ENCODE measurements at regions not wholly inside any gene's neighbourhood (a gene's known extent, or its start where the extent isn't known, plus 50 kb on each side); places are given as distances from the start of the nearest gene placed in this dataset.

DNA sequence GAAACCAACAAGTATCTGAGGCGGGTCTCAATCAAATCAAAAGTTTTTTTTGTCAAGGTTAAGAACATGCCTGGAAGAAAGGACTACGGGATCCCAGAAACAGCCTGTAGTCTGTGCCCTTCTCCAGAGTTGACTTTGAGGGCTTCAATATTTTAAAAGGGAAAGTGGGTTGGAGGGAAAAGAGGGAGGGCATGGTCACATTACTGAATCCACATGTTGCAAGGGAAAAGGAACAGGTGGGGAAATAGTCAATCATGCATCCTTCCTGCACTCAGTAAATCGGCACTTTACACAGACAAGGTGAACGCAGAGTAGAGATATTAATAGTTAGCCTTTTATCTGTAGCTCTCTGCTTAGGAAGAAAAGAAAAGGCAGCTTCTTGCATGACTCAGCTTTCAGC lies 808.5 kb downstream of the UQCRFS1 start:
- no peak for DNase-seq (ENCODE audit: extremely low read depth, low read depth)

GRCh38 chr19:28403690-28404089 lies 809.3 kb downstream of the UQCRFS1 start:
- no peak for DNase-seq (ENCODE audit: extremely low read depth, low read depth)

- DNase-seq (ENCODE audit: extremely low read depth, low read depth), result no peak
These were observed 810.2 kb downstream of the UQCRFS1 start for GRCh38 chr19:28402701-28403290.

DNA sequence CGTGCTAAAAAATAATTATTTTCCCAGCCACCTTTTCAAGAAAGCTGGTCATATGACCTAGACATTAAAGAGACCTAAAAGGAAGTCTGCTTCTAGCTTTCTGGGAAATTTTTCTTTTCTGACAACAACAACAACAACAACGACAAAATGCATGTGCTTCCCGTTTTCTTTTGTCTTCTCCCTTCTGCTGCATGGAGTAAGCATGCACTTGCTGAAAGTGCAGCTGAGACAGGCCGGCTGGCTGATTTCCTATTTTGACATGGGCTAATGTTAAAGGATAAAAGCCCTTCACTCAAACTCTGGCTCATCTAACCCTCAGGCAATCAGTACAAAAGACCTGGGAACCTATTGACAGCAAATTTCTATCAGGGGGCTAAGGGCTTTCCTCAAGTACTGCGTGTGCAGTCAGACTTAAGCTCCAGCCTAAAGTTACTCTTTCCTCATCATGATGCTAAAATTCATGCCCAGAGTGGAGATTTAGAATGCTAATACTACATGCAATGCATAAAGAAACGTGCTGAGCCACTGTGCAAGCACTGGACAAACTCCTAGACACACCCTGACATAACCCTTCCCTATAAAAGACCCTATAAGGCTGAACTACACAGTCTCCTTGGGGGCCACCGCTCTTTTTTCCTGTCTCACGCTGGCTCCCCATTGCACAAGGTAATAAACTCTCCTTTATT lies 811.1 kb downstream of the UQCRFS1 start:
- DNase-seq (ENCODE audit: extremely low read depth, low read depth), result no peak

DNA sequence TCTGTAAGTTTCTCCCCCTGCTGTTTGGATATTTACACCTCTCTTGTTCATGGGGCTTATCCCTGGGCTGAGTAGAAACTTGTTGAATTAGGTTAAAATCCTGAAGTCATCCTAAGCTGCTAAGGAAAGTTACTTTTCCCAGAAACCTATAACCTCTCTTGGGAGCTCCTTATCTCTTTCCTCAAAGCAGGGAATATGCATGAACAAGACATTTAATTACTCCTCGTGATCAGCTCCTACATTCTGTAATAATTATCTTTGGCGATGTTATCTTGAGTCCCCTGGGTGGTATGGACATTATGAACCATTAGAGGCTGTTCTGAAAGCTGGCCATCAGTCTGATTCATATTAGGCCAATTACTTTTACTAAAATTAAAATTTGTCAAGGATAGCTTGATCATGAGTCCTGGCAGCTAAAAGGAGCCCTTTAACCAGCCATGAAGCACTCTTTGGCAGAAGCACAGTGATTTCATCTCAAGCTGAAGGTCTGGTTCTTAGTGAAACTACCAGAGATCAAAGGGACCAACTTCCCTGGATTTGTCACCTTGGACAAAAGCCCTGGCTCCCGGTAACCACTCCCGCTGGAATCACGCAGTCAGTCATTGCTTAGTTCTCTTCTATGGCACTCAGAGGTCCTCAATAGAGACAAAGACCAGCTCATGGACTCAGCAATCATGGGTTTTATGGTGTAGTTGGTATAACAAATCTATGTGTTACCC lies 811.8 kb downstream of the UQCRFS1 start:
- no peak for DNase-seq (ENCODE audit: extremely low read depth, low read depth)

- DNase-seq (ENCODE audit: extremely low read depth, low read depth), result no peak
These were observed 813.8 kb downstream of the UQCRFS1 start for GRCh38 chr19:28399187-28399586.

GRCh38 chr19:28397800-28398199 lies 815.2 kb downstream of the UQCRFS1 start:
- DNase-seq (ENCODE audit: extremely low read depth, low read depth), result no peak

- DNase-seq (ENCODE audit: extremely low read depth, low read depth), result no peak
These were observed 815.6 kb downstream of the UQCRFS1 start for GRCh38 chr19:28397306-28397705.

DNA sequence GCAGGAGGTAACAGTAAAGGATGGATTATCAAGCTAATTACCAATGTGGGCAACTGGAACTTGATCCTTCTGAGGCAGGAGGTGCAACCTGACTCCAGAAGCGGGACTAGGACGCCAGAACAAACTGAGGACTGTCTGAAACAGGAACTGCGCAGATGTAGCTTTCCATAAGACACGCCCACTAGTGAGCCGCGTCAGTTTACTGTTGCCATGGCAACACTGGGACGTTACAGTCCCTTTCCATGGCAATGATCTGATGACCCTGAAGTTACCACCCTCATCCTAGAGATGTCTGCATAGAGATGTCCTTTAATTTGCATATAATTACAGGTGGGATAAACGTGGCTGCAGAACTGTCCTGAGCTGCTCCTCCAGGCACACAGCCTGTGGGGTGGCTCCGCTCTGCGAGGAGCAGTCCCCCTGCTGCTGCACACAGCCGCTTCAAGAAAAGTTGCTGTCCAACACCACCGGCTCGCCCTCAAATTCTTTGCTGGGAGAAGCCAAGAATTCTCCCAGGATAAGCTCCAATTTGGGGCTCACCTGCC lies 816.6 kb downstream of the UQCRFS1 start:
- no peak for DNase-seq (ENCODE audit: extremely low read depth, low read depth)

- DNase-seq (ENCODE audit: extremely low read depth, low read depth), result no peak
These were observed 818.2 kb downstream of the UQCRFS1 start for GRCh38 chr19:28394725-28395124.

- no peak for DNase-seq (ENCODE audit: extremely low read depth, low read depth)
These were observed 819.2 kb downstream of the UQCRFS1 start for GRCh38 chr19:28393574-28394336.

DNA sequence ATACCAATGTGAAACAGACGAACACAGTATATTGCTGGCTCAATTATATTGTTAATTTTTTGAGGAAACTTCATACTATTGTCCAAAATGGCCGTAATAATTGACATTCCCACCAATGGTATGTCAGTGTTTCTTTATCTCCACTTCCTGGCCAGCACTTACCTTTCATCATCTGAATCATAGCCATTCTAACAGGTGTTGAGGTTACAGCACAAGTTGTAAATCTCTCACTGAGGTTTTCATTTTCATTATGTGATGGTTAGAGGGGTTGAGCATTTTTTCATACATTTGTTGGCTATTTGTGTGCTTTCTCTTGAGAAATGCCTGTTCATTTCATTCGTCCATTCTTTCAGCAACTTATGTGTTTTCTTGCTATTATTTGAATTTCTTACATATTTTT lies 824.0 kb downstream of the UQCRFS1 start:
- DNase-seq (ENCODE audit: extremely low read depth, low read depth), result no peak

- no peak for DNase-seq (ENCODE audit: extremely low read depth, low read depth)
These were observed 825.4 kb downstream of the UQCRFS1 start for GRCh38 chr19:28387507-28387906.

GRCh38 chr19:28386470-28386869 lies 826.5 kb downstream of the UQCRFS1 start:
- no peak for DNase-seq (ENCODE audit: extremely low read depth, low read depth)

- DNase-seq (ENCODE audit: extremely low read depth, low read depth), result no peak
These were observed 826.9 kb downstream of the UQCRFS1 start for GRCh38 chr19:28386066-28386465.

GRCh38 chr19:28377077-28377476 lies 835.9 kb downstream of the UQCRFS1 start:
- no peak for DNase-seq (ENCODE audit: extremely low read depth, low read depth)

GRCh38 chr19:28374971-28375370 lies 838.0 kb downstream of the UQCRFS1 start:
- DNase-seq (ENCODE audit: extremely low read depth, low read depth), result no peak

DNA sequence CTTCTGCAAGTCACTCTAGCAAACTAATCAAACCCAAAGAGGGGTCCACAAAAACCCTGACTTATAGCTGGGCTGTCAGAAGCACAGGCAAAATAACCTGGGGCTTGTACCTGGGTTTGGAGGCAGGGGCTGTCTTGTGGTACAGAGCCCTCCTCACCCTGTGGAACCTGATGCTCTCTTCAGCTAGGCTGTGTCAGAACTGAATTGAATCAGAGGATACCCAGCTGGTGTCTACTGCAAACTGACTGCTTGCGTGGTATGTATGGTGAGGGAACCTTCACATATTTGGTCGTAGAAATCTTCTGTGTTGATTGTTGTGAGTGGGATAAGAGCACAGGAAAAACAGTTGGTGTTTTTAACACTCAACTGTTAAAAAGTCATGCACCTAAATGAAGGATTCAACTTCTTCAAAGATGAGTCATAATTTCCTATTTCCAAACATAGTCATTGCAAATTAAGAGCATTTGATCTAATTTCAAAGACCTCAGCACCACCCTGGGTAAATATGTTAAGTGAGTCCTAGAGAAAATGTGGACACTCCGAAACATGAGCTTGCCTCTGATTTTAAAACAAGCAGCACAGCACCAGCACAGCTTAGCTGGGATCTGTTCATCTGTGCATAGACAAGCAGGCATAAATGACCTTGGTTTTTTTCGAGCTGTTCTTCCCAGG lies 840.2 kb downstream of the UQCRFS1 start:
- DNase-seq (ENCODE audit: extremely low read depth, low read depth), result no peak

GRCh38 chr19:28367146-28367545 lies 845.8 kb downstream of the UQCRFS1 start:
- no peak for DNase-seq (ENCODE audit: extremely low read depth, low read depth)

GRCh38 chr19:28363254-28363653 lies 849.7 kb downstream of the UQCRFS1 start:
- no peak for DNase-seq (ENCODE audit: extremely low read depth, low read depth)
